MM.1S (cell line): ENCODE measurements at regions not wholly inside any gene's neighbourhood (a gene's known extent, or its start where the extent isn't known, plus 50 kb on each side); places are given as distances from the start of the nearest gene placed in this dataset.

ENCODE experiments used
- DNase-seq: peaks from one replicate; pipeline ENCODE4 v3.0.0-alpha.2; 2015
- H2AFZ ChIP-seq: fragments of 300-600 bp; sonication (generic); 2 replicates; pipeline ENCODE4 v1.6.0; 2016; ENCODE audit warnings: antibody characterized with exemption, low read length
- H3F3A ChIP-seq: fragments of 300-600 bp; sonication (generic); 2 replicates; pipeline ENCODE4 v1.6.1; 2016; ENCODE audit warnings: mild to moderate bottlenecking, antibody characterized with exemption, low read length, moderate library complexity, mixed read lengths; ENCODE audit not compliant: insufficient read depth
- H3K27ac ChIP-seq: fragments of 300-600 bp; sonication (generic); 2 replicates; pipeline ENCODE4 v1.5.1; 2016; ENCODE audit warnings: mild to moderate bottlenecking, low read length
- H3K27me3 ChIP-seq: fragments of 300-600 bp; sonication (generic); replicated peaks from 2 replicates; pipeline ENCODE4 v1.6.0; 2016; ENCODE audit warnings: low read length; ENCODE audit not compliant: insufficient read depth
- H3K36me3 ChIP-seq: fragments of 300-600 bp; sonication (generic); replicated peaks from 2 replicates; pipeline ENCODE4 v1.6.1; 2016; ENCODE audit warnings: mild to moderate bottlenecking, low read length, mixed read lengths; ENCODE audit not compliant: insufficient read depth
- H3K4me1 ChIP-seq: fragments of 300-600 bp; sonication (generic); 2 replicates; pipeline ENCODE4 v1.6.1; 2016; ENCODE audit warnings: low read length, mixed read lengths
- H3K4me2 ChIP-seq: fragments of 300-600 bp; sonication (generic); 2 replicates; pipeline ENCODE4 v1.6.0; 2016; ENCODE audit warnings: low read depth, low read length
- H3K4me3 ChIP-seq: fragments of 300-600 bp; sonication (generic); 2 replicates; pipeline ENCODE4 v1.5.1; 2016; ENCODE audit warnings: low read length, mixed read lengths
- H3K79me2 ChIP-seq: fragments of 300-600 bp; sonication (generic); 2 replicates; pipeline ENCODE4 v1.6.1; 2016; ENCODE audit warnings: mixed run types, low read length, mixed read lengths
- H3K9ac ChIP-seq: fragments of 300-600 bp; sonication (generic); 2 replicates; pipeline ENCODE4 v1.6.1; 2016; ENCODE audit warnings: low read length, mixed read lengths
- H3K9me2 ChIP-seq: fragments of 300-600 bp; sonication (generic); replicated peaks from 2 replicates; pipeline ENCODE4 v1.6.1; 2016; ENCODE audit warnings: mild to moderate bottlenecking, low read length, mixed read lengths; ENCODE audit not compliant: insufficient read depth
- H3K9me3 ChIP-seq: fragments of 300-600 bp; sonication (generic); replicated peaks from 2 replicates; pipeline ENCODE4 v1.6.1; 2016; ENCODE audit warnings: mild to moderate bottlenecking, low read length, mixed read lengths; ENCODE audit not compliant: insufficient read depth
- H4K20me1 ChIP-seq: fragments of 300-600 bp; sonication (generic); 2 replicates; pipeline ENCODE4 v1.6.1; 2016; ENCODE audit warnings: mild to moderate bottlenecking, low read length, moderate library complexity, mixed read lengths; ENCODE audit not compliant: insufficient read depth
- CTCF ChIP-seq: fragments of 300-600 bp; sonication (generic); IDR thresholded peaks from 2 replicates; pipeline ENCODE4 v1.5.1; 2016; ENCODE audit warnings: antibody characterized with exemption, low read length, mixed read lengths
- EZH2 ChIP-seq: fragments of 300-600 bp; sonication (generic); optimal IDR thresholded peaks from 2 replicates; pipeline ENCODE3; 2017; ENCODE audit warnings: low read depth, mild to moderate bottlenecking, antibody characterized with exemption, low read length, mixed read lengths
- EZH2phosphoT487 ChIP-seq: fragments of 300-600 bp; sonication (generic); IDR thresholded peaks from 2 replicates; pipeline ENCODE4 v1.6.1; 2018; ENCODE audit warnings: antibody characterized with exemption, low read length

DNA sequence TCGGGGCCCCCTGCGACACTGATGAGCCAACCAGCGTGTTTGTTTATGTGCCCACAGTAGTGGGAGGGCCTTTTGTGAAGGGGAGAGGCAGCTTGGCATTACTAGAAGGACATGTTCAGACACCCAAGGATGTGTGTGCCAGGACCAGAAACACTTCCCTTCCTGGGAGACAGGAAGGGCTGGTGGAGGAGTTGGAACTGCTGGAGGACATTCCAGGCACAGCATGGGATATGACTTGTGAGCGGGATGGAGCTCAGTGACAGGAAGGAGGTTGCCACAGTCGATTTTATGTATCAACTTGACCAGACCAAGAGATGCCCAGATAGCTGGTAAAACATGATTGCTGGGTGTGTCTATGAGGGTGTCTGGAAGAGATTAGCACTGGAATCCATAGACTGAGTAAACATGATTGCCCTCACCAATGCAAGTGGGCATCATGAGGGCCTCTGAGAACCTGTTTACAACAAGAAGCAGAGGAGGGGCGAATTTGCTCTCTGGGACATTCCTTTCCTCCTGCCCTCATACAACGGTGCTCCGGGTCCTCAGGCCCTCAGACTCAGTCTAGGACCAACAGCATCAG is 106.4 kb upstream of the TLE3 start:
- Histone ChIP-seq H3K79me2 (no peaks in the 10 kb centered on the region), H3K4me1 (peaks cover 18% of the 10 kb centered on the region), H3K27ac (no peak overlapping the region), H2AFZ (no peak overlapping the region), H3K9ac (no peak overlapping the region), H3K9me2 (no peaks in the 10 kb centered on the region), H3K4me2 (no peak overlapping the region), H3F3A (no peaks in the 10 kb centered on the region), H3K4me3 (no peak overlapping the region), H3K9me3 (no peaks in the 10 kb centered on the region), H3K36me3 (no peaks in the 10 kb centered on the region), H4K20me1 (no peaks in the 10 kb centered on the region), H3K27me3 (no peaks in the 10 kb centered on the region)
- DNase-seq, result no peak
- TF ChIP-seq EZH2 (no peak), CTCF (no peak), EZH2phosphoT487 (no peak)

DNA sequence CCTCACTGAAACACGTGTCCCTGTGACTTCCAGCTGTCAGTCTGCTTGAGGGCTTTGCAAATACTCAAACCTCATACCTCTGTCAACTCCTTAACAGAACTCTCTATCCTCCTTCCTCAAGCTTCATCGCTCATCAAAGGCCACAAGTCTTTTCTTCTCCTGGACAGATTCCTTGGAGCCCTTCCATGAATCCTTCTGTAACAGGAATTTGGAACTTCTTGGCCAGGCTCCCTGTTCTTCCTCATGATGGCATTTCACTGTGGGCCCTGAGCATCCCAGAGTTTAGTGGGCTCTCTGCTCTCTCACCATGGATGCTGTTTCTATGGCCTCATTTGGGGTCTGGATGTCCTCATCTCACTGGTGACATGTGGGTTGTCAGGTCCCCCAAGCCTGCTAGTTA is 105.0 kb upstream of the TLE3 start:
- H2AFZ ChIP-seq, result no peak overlapping the region
- no peak for DNase-seq
- H3K4me1 ChIP-seq, result peaks cover 20% of the 10 kb centered on the region
- no peaks in the 10 kb centered on the region for H3K36me3 ChIP-seq
- H3K27ac ChIP-seq, result no peak overlapping the region
- no peaks in the 10 kb centered on the region for H3K79me2 ChIP-seq
- no peaks in the 10 kb centered on the region for H4K20me1 ChIP-seq
- H3K9me3 ChIP-seq, result no peaks in the 10 kb centered on the region
- TF ChIP-seq CTCF (no peak), EZH2phosphoT487 (no peak), EZH2 (no peak)
- no peak overlapping the region for H3K4me3 ChIP-seq
- H3F3A ChIP-seq, result no peaks in the 10 kb centered on the region
- H3K27me3 ChIP-seq, result no peaks in the 10 kb centered on the region
- no peak overlapping the region for H3K9ac ChIP-seq
- H3K4me2 ChIP-seq, result no peak overlapping the region
- H3K9me2 ChIP-seq, result no peaks in the 10 kb centered on the region

DNA sequence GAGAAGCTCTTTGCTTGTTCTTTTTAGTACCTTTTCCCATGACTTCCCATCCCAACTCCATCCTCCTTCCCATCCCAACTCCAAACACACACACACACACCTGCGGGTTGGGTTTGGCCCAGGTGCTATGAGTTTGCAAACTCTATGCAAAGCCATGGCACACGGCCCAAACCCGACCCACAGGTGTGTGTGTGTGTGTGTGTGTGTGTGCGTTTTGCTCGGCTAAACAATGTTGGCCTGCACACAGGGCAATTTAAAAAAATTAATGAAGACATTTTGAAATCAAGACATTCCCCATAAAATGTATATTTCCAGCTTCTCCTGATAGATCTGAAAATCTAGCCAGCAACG is 103.7 kb upstream of the TLE3 start:
- no peaks in the 10 kb centered on the region for H4K20me1 ChIP-seq
- H3F3A ChIP-seq, result peaks cover 11% of the 10 kb centered on the region
- no peaks in the 10 kb centered on the region for H3K36me3 ChIP-seq
- no peak for TF ChIP-seq EZH2
- no peak for TF ChIP-seq CTCF
- TF ChIP-seq EZH2phosphoT487, result no peak
- no peaks in the 10 kb centered on the region for H3K79me2 ChIP-seq
- H3K9ac ChIP-seq, result no peak overlapping the region
- DNase-seq, result no peak
- H3K4me3 ChIP-seq, result no peak overlapping the region
- H3K4me1 ChIP-seq, result peaks cover 30% of the 10 kb centered on the region
- H3K27ac ChIP-seq, result no peak overlapping the region
- H2AFZ ChIP-seq, result no peak overlapping the region
- no peaks in the 10 kb centered on the region for H3K9me3 ChIP-seq
- H3K27me3 ChIP-seq, result no peaks in the 10 kb centered on the region
- H3K4me2 ChIP-seq, result no peak overlapping the region
- H3K9me2 ChIP-seq, result no peaks in the 10 kb centered on the region
